HepG2 (cell line): ENCODE measurements at regions not wholly inside any gene's neighbourhood (a gene's known extent, or its start where the extent isn't known, plus 50 kb on each side); places are given as distances from the start of the nearest gene placed in this dataset.

Experiments used
- ATAC-seq: fragments of 200-7000 bp; cut with Tn5 transposase; 3 replicates; pipeline ENCODE4 v1.9.1; 2020; ENCODE audit warnings: mild to moderate bottlenecking, moderate library complexity
- BruUV-seq: library from RNA; stranded (reverse); fragments of 400-500 nt; replicated peaks from 2 replicates; lab custom pipeline; 2021; lab: Mats Ljungman, UMichigan
- CTCF ChIA-PET: fragments of 300-600 bp; formaldehyde crosslinking; extraction: SDS; loops from one replicate; lab custom pipeline; 2021; ENCODE audit warnings: low total read pairs, inconsistent platforms, low intra/inter-chr PET ratio; lab: Yijun Ruan, JAX
- POLR2A ChIA-PET: fragments of 350-600 bp; sonication (Branson Sonifier 250); formaldehyde crosslinking; loops from one replicate; lab custom pipeline; 2020; ENCODE audit warnings: antibody characterized with exemption, inconsistent platforms; lab: Yijun Ruan, JAX
- DNase-seq: peaks from one replicate; pipeline ENCODE4 v3.0.0-alpha.2; 2015; ENCODE audit warnings: low spot score
- FAIRE-seq: peaks from 3 replicates; lab custom pipeline; 2011; peaks lifted over from hg19 to GRCh38; lab: Jason Lieb, UNC
- H2AFZ ChIP-seq: one replicate; pipeline ENCODE4 v1.6.1; 2011; ENCODE audit warnings: low read length, inconsistent platforms
- H3K27ac ChIP-seq: fragments of 300-600 bp; 3 replicates; pipeline ENCODE4 v1.8.0; 2011; ENCODE audit warnings: mixed run types, mild to moderate bottlenecking, mixed read lengths, low read length, inconsistent platforms; ENCODE audit not compliant: insufficient read depth; ENCODE audit errors: extremely low read length
- H3K27me3 ChIP-seq, 2 experiments: fragments of 200-600 bp in 1 of 2; 2 replicates in 1 of 2; 3 replicates in 1 of 2; pipeline versions ENCODE4 v1.6.0 to v1.8.0; 2011; ENCODE audit warnings: low read length in 2 of 2, mild to moderate bottlenecking in 2 of 2, moderate library complexity in 2 of 2, inconsistent platforms in 1 of 2; ENCODE audit not compliant: insufficient read depth in 2 of 2, control insufficient read depth in 1 of 2
- H3K36me3 ChIP-seq, 2 experiments: fragments of 200-600 bp in 1 of 2; replicated peaks in 1 of 2; 2 replicates in 1 of 2; 3 replicates in 1 of 2; pipeline versions ENCODE4 v1.5.1 to v1.8.0; 2011; ENCODE audit warnings: low read length in 2 of 2, inconsistent platforms in 1 of 2; ENCODE audit not compliant: insufficient read depth in 2 of 2, control insufficient read depth in 1 of 2
- H3K4me1 ChIP-seq: 2 replicates; pipeline ENCODE4 v1.5.1; 2012; ENCODE audit warnings: low read length, inconsistent platforms; ENCODE audit not compliant: insufficient read depth
- H3K4me2 ChIP-seq: 2 replicates; pipeline ENCODE4 v1.6.0; 2011; ENCODE audit warnings: low read depth, low read length, inconsistent platforms
- H3K4me3 ChIP-seq, 3 experiments: fragments of 200-600 bp in 1 of 3; sonication (generic), shearing (Covaris generic) in 1 of 3; replicated peaks in 1 of 3; 2 replicates each; pipeline ENCODE4 v1.5.1; 2011 to 2016; ENCODE audit warnings: low read length in 3 of 3, inconsistent platforms in 2 of 3, low read depth in 2 of 3, mild to moderate bottlenecking in 2 of 3, control low read depth in 1 of 3, mixed read lengths in 1 of 3; ENCODE audit not compliant: insufficient read depth in 1 of 3
- H3K79me2 ChIP-seq: one replicate; pipeline ENCODE4 v1.6.1; 2011; ENCODE audit warnings: low read length, inconsistent platforms; ENCODE audit not compliant: insufficient read depth
- H3K9ac ChIP-seq: 2 replicates; pipeline ENCODE4 v1.6.0; 2011; ENCODE audit warnings: mild to moderate bottlenecking, low read depth, low read length, inconsistent platforms; ENCODE audit not compliant: insufficient read depth
- H3K9me3 ChIP-seq: 2 replicates; pipeline ENCODE4 v1.5.1; 2012; ENCODE audit warnings: mild to moderate bottlenecking, low read length
- H4K20me1 ChIP-seq: 2 replicates; pipeline ENCODE4 v1.6.0; 2011; ENCODE audit warnings: inconsistent platforms, mild to moderate bottlenecking, low read length, moderate library complexity; ENCODE audit not compliant: insufficient read depth
- BRF2 ChIP-seq: sonication (generic); formaldehyde crosslinking; IDR thresholded peaks from 2 replicates; pipeline ENCODE4 v1.8.1; 2022; ENCODE audit warnings: mild to moderate bottlenecking, missing genetic modification reagents
- IRF2 ChIP-seq: IDR thresholded peaks from 2 replicates; pipeline ENCODE4 v1.6.1; 2018; ENCODE audit warnings: missing genetic modification reagents, missing compliant biosample characterization
- NFATC3 ChIP-seq: sonication (generic); formaldehyde crosslinking; IDR thresholded peaks from 2 replicates; pipeline ENCODE4 v1.5.1; 2020; ENCODE audit warnings: mild to moderate bottlenecking, missing genetic modification reagents
- SMAD9 ChIP-seq: sonication (generic); formaldehyde crosslinking; IDR thresholded peaks from 2 replicates; pipeline ENCODE4 v1.5.1; 2020; ENCODE audit warnings: mild to moderate bottlenecking, missing genetic modification reagents
- SSRP1 ChIP-seq: IDR thresholded peaks from 2 replicates; pipeline ENCODE4 v1.6.1; 2016; ENCODE audit warnings: control low read depth
- TFDP2 ChIP-seq: sonication (generic); formaldehyde crosslinking; IDR thresholded peaks from 2 replicates; pipeline ENCODE4 v1.4.0; 2020; ENCODE audit warnings: missing genetic modification reagents
- U2AF1 ChIP-seq: fragments of 200-400 bp; formaldehyde crosslinking; optimal IDR thresholded peaks from 2 replicates; pipeline ENCODE3; 2017; ENCODE audit warnings: mild to moderate bottlenecking, low read depth, low read length
- XBP1 ChIP-seq: sonication (generic); formaldehyde crosslinking; IDR thresholded peaks from 2 replicates; pipeline ENCODE4 v1.5.0; 2020; ENCODE audit warnings: missing genetic modification reagents
- ZNF780A ChIP-seq: sonication (generic); formaldehyde crosslinking; IDR thresholded peaks from 2 replicates; pipeline ENCODE4 v1.8.0; 2022; ENCODE audit warnings: mild to moderate bottlenecking, missing genetic modification reagents, moderate library complexity
- ZSCAN30 ChIP-seq: sonication (generic); formaldehyde crosslinking; IDR thresholded peaks from 2 replicates; pipeline ENCODE4 v1.5.0; 2020; ENCODE audit warnings: mild to moderate bottlenecking, missing genetic modification reagents
- WGBS: methylation state at CpG from one replicate; pipeline ENCODE4 v1.1.6; 2017; ENCODE audit warnings: low lambda C conversion rate; 5-methylcytosine and 5-hydroxymethylcytosine counted together
- in situ Hi-C: cut with HindIII; loops from 2 replicates; pipeline ENCODE4 v1.10.0; 2017; ENCODE audit warnings: low pct_unique_long_range_greater_than_20kb; ENCODE audit not compliant: extremely low pct_ligation_motif_present
- intact Hi-C: fragments of 100-400 bp; cut with micrococcal nuclease; formaldehyde crosslinking; loops from one replicate; pipeline ENCODE4 v1.10.0; 2022; ENCODE audit not compliant: unreplicated experiment
- TF ChIP-seq, protein P1 (sequence below): sonication (generic); formaldehyde crosslinking; IDR thresholded peaks from 2 replicates; pipeline ENCODE4 v1.4.0; 2020; ENCODE audit warnings: missing genetic modification reagents
- TF ChIP-seq, protein P2 (sequence below): sonication (generic); formaldehyde crosslinking; IDR thresholded peaks from 2 replicates; pipeline ENCODE4 v1.4.0; 2020; ENCODE audit warnings: missing genetic modification reagents, borderline replicate concordance
- TF ChIP-seq, protein P3 (sequence below): sonication (generic); formaldehyde crosslinking; IDR thresholded peaks from 2 replicates; pipeline ENCODE4 v1.8.0; 2022; ENCODE audit warnings: mild to moderate bottlenecking, missing genetic modification reagents, moderate library complexity

DNA sequence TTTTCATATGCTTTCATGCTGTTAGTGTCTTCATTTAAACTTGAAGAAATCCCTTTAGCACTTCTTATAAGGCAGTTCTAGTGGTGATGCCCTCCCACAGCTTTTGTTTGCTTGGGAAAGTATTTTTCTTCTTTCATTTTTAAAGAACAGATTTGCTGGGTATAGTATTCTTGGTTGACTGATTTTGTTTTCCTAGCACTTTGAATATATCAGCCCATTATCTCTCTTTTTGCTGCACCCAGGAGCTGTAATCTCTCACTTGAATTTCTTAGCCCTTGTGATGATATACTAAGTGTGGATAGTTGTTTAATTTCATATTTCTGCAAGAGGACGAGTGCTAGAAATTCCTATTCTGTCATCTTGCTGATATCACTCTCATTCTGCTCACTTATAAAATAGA, 283.7 kb downstream of the GPAT3 start (continued):
- TF ChIP-seq, protein P1, sequence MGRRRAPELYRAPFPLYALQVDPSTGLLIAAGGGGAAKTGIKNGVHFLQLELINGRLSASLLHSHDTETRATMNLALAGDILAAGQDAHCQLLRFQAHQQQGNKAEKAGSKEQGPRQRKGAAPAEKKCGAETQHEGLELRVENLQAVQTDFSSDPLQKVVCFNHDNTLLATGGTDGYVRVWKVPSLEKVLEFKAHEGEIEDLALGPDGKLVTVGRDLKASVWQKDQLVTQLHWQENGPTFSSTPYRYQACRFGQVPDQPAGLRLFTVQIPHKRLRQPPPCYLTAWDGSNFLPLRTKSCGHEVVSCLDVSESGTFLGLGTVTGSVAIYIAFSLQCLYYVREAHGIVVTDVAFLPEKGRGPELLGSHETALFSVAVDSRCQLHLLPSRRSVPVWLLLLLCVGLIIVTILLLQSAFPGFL (CRISPR knock-in tag), result no peak
- TF ChIP-seq SSRP1 (CRISPR knock-in tag), result no peak

- Histone ChIP-seq H3K4me1 (no peaks in the 10 kb centered on the region), H3K79me2 (no peaks in the 10 kb centered on the region), H3K9ac (no peak overlapping the region), H3K4me2 (no peak overlapping the region), H3K4me3 (no peak overlapping the region), H2AFZ (no peak overlapping the region), H3K36me3 (no peaks in the 10 kb centered on the region), H4K20me1 (no peaks in the 10 kb centered on the region), H3K27me3 (no peaks in the 10 kb centered on the region), H3K9me3 (no peaks in the 10 kb centered on the region), H3K27ac (no peak overlapping the region)
- 5% methylated on average over 1 of the region's 1 CpG for WGBS
- ATAC-seq (no peak), FAIRE-seq (no peak), DNase-seq (no peak)
- intact Hi-C loops, result no loop called here
- no TSS peak for BruUV-seq
- in situ Hi-C loops, result no loop called here
- ChIA-PET POLR2A (no interaction called here), CTCF (no interaction called here)
- TF ChIP-seq NFATC3 (CRISPR knock-in tag) (no peak), XBP1 (CRISPR knock-in tag) (no peak)
- TF ChIP-seq, protein P2, sequence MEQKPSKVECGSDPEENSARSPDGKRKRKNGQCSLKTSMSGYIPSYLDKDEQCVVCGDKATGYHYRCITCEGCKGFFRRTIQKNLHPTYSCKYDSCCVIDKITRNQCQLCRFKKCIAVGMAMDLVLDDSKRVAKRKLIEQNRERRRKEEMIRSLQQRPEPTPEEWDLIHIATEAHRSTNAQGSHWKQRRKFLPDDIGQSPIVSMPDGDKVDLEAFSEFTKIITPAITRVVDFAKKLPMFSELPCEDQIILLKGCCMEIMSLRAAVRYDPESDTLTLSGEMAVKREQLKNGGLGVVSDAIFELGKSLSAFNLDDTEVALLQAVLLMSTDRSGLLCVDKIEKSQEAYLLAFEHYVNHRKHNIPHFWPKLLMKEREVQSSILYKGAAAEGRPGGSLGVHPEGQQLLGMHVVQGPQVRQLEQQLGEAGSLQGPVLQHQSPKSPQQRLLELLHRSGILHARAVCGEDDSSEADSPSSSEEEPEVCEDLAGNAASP (CRISPR knock-in tag), result no peak
Measured at GRCh38 chr4:83810428-83810827, 274.5 kb downstream of the GPAT3 start.

- in situ Hi-C loops, result no loop called here
- no peaks in the 10 kb centered on the region for H3K79me2 ChIP-seq
- H3K9me3 ChIP-seq, result no peaks in the 10 kb centered on the region
- H4K20me1 ChIP-seq, result no peaks in the 10 kb centered on the region
- H3K9ac ChIP-seq, result no peak overlapping the region
- 0% methylated on average over 2 of the region's 2 CpGs for WGBS
- H3K27me3 ChIP-seq, result no peaks in the 10 kb centered on the region
- no peak for FAIRE-seq
- DNase-seq, result no peak
- ChIA-PET CTCF (no interaction called here), POLR2A (no interaction called here)
- H3K4me3 ChIP-seq, result no peak overlapping the region
- intact Hi-C loops, result no loop called here
- H3K36me3 ChIP-seq, result no peaks in the 10 kb centered on the region
- TF ChIP-seq SMAD9 (CRISPR knock-in tag) (no peak), U2AF1 (no peak), IRF2 (CRISPR knock-in tag) (no peak), BRF2 (no peak), TFDP2 (CRISPR knock-in tag) (no peak), ZSCAN30 (CRISPR knock-in tag) (no peak), ZNF780A (CRISPR knock-in tag) (no peak)
- TF ChIP-seq, protein P3, sequence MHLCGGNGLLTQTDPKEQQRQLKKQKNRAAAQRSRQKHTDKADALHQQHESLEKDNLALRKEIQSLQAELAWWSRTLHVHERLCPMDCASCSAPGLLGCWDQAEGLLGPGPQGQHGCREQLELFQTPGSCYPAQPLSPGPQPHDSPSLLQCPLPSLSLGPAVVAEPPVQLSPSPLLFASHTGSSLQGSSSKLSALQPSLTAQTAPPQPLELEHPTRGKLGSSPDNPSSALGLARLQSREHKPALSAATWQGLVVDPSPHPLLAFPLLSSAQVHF (CRISPR knock-in tag), result no peak
- no TSS peak for BruUV-seq
- no peak for ATAC-seq
- H3K4me2 ChIP-seq, result no peak overlapping the region
- H2AFZ ChIP-seq, result no peak overlapping the region
- H3K27ac ChIP-seq, result no peak overlapping the region
- H3K4me1 ChIP-seq, result no peaks in the 10 kb centered on the region
Measured at GRCh38 chr4:83809581-83809980, 273.7 kb downstream of the GPAT3 start.
